Mesothelial cell of epicardium (in vitro differentiated cells): ENCODE measurements at regions not wholly inside any gene's neighbourhood (a gene's known extent, or its start where the extent isn't known, plus 50 kb on each side); places are given as distances from the start of the nearest gene placed in this dataset.
"Not testable (repeated sequence)": the region's sequence is repeated elsewhere in the genome, so short reads cannot be mapped to it uniquely, and the experiment has no call there.

Source experiments
- DNase-seq, 2 experiments: peaks; one replicate each; pipeline ENCODE4 v3.0.0; 2021; ENCODE audit warnings: low spot score in 2 of 2; ENCODE audit not compliant: unreplicated experiment in 2 of 2
- H3K27ac Mint-ChIP-seq: 2 replicates; pipeline ENCODE4 v1.8.0; 2021; ENCODE audit warnings: mixed read lengths
- H3K27me3 Mint-ChIP-seq: 2 replicates; pipeline ENCODE4 v1.8.0; 2021; ENCODE audit warnings: low read depth, mixed read lengths
- H3K36me3 Mint-ChIP-seq: 2 replicates; pipeline ENCODE4 v1.8.0; 2021; ENCODE audit warnings: mixed read lengths
- H3K4me1 Mint-ChIP-seq: 2 replicates; pipeline ENCODE4 v1.8.0; 2021; ENCODE audit warnings: mixed read lengths
- H3K4me3 Mint-ChIP-seq: 2 replicates; pipeline ENCODE4 v1.8.0; 2021; ENCODE audit warnings: mild to moderate bottlenecking, moderate library complexity, mixed read lengths
- H3K9me3 Mint-ChIP-seq: 2 replicates; pipeline ENCODE4 v1.8.0; 2021; ENCODE audit warnings: mixed read lengths
- CTCF ChIP-seq: fragments of 200-600 bp; sonication (generic); IDR thresholded peaks from one replicate; pipeline ENCODE4 v1.5.0; 2021; ENCODE audit warnings: antibody characterized with exemption; ENCODE audit not compliant: unreplicated experiment

GRCh38 chr2:20113004-20113796 is 61.8 kb upstream of the LAPTM4A start:
- H3K27me3 Mint-ChIP-seq = no peaks in the 10 kb centered on the region
- DNase-seq = no peak
- no peak for TF ChIP-seq CTCF
- peaks cover 3% of the 10 kb centered on the region for H3K9me3 Mint-ChIP-seq
- H3K36me3 Mint-ChIP-seq = no peaks in the 10 kb centered on the region
- H3K4me3 Mint-ChIP-seq = no peak overlapping the region
- peaks cover 10% of the 10 kb centered on the region for H3K4me1 Mint-ChIP-seq
- no peak overlapping the region for H3K27ac Mint-ChIP-seq

- peaks cover 16% of the 10 kb centered on the region for H3K4me1 Mint-ChIP-seq
- H3K36me3 Mint-ChIP-seq, H3K27ac Mint-ChIP-seq, H3K27me3 Mint-ChIP-seq, DNase-seq, H3K9me3 Mint-ChIP-seq, H3K4me3 Mint-ChIP-seq: not testable (repeated sequence)
Observed at GRCh38 chr2:20112361-20112760, 60.9 kb upstream of the LAPTM4A start.

- no peak for TF ChIP-seq CTCF
- Mint-ChIP-seq H3K27ac (peak overlapping the region; percentile 21), H3K9me3 (peaks cover 3% of the 10 kb centered on the region), H3K36me3 (no peaks in the 10 kb centered on the region), H3K4me1 (peaks cover 20% of the 10 kb centered on the region), H3K4me3 (no peak overlapping the region), H3K27me3 (no peaks in the 10 kb centered on the region)
- no peak for DNase-seq
Observed at GRCh38 chr2:20111311-20112131, 60.1 kb upstream of the LAPTM4A start.

GRCh38 chr2:20110876-20111275 is 59.4 kb upstream of the LAPTM4A start:
- no peaks in the 10 kb centered on the region for H3K36me3 Mint-ChIP-seq
- no peak for TF ChIP-seq CTCF

GRCh38 chr2:20110383-20110782 is 59.0 kb upstream of the LAPTM4A start:
- Mint-ChIP-seq H3K36me3 (no peaks in the 10 kb centered on the region), H3K27me3 (no peaks in the 10 kb centered on the region), H3K4me1 (peaks cover 20% of the 10 kb centered on the region), H3K4me3 (no peak overlapping the region), H3K9me3 (peaks cover 3% of the 10 kb centered on the region), H3K27ac (no peak overlapping the region)
- no peak for TF ChIP-seq CTCF
- no peak for DNase-seq

More at GRCh38 chr2:20110876-20111275, 59.4 kb upstream of the LAPTM4A start:
- peaks cover 20% of the 10 kb centered on the region for H3K4me1 Mint-ChIP-seq
- no peak overlapping the region for H3K4me3 Mint-ChIP-seq
- no peak for DNase-seq
- H3K27me3 Mint-ChIP-seq = no peaks in the 10 kb centered on the region
- H3K9me3 Mint-ChIP-seq = peaks cover 3% of the 10 kb centered on the region
- peak overlapping the region; percentile 67 for H3K27ac Mint-ChIP-seq
